H9 (cell line): ENCODE measurements at regions not wholly inside any gene's neighbourhood (a gene's known extent, or its start where the extent isn't known, plus 50 kb on each side); places are given as distances from the start of the nearest gene placed in this dataset.

Experiments used
- DNase-seq: peaks from one replicate; pipeline ENCODE4 v3.0.0-alpha.2; 2017
- H2AFZ ChIP-seq: one replicate; pipeline ENCODE4 v1.6.1; 2013; ENCODE audit warnings: mild to moderate bottlenecking, low read length, control low read depth, moderate library complexity
- H2AK5ac ChIP-seq: 2 replicates; pipeline ENCODE4 v1.6.1; 2013; ENCODE audit warnings: low read length, control low read depth, mixed read lengths; ENCODE audit not compliant: insufficient read length
- H2BK120ac ChIP-seq: one replicate; pipeline ENCODE4 v1.6.1; 2013; ENCODE audit warnings: low read depth, mild to moderate bottlenecking, low read length, control low read depth, inconsistent platforms; ENCODE audit not compliant: poor library complexity, severe bottlenecking
- H2BK12ac ChIP-seq: 2 replicates; pipeline ENCODE4 v1.6.1; 2013; ENCODE audit warnings: low read length, control low read depth, mixed read lengths, low read depth; ENCODE audit not compliant: insufficient read length
- H2BK15ac ChIP-seq: 2 replicates; pipeline ENCODE4 v1.6.1; 2013; ENCODE audit warnings: low read depth, low read length, control low read depth
- H2BK20ac ChIP-seq: one replicate; pipeline ENCODE4 v1.6.1; 2013; ENCODE audit warnings: low read depth, mild to moderate bottlenecking, low read length, control low read depth, inconsistent platforms; ENCODE audit not compliant: poor library complexity, severe bottlenecking
- H2BK5ac ChIP-seq: 2 replicates; pipeline ENCODE4 v1.6.1; 2013; ENCODE audit warnings: low read length, control low read depth, mixed read lengths; ENCODE audit not compliant: insufficient read length
- H3K14ac ChIP-seq: 2 replicates; pipeline ENCODE4 v1.6.1; 2013; ENCODE audit warnings: low read length, control low read depth; ENCODE audit not compliant: insufficient read depth
- H3K18ac ChIP-seq: 2 replicates; pipeline ENCODE4 v1.6.1; 2013; ENCODE audit warnings: low read depth, mild to moderate bottlenecking, mixed read lengths, low read length, control low read depth; ENCODE audit not compliant: insufficient read length
- H3K23ac ChIP-seq: 2 replicates; pipeline ENCODE4 v1.6.1; 2013; ENCODE audit warnings: low read length, control low read depth, mixed read lengths, low read depth; ENCODE audit not compliant: insufficient read length
- H3K23me2 ChIP-seq: 2 replicates; pipeline ENCODE4 v1.6.1; 2013; ENCODE audit warnings: low read depth, mild to moderate bottlenecking, mixed read lengths, low read length, control low read depth; ENCODE audit not compliant: insufficient read length, poor library complexity, severe bottlenecking
- H3K27ac ChIP-seq: 2 replicates; pipeline ENCODE4 v1.5.1; 2013; ENCODE audit warnings: low read length, control low read depth, mixed read lengths, low read depth; ENCODE audit not compliant: insufficient read length
- H3K27me3 ChIP-seq: 2 replicates; pipeline ENCODE4 v1.6.1; 2013; ENCODE audit warnings: low read length, control low read depth, inconsistent platforms; ENCODE audit not compliant: insufficient read depth
- H3K4ac ChIP-seq: 2 replicates; pipeline ENCODE4 v1.6.1; 2013; ENCODE audit warnings: low read depth, mild to moderate bottlenecking, control low read depth, inconsistent platforms, low read length, moderate library complexity
- H3K4me1 ChIP-seq: 2 replicates; pipeline ENCODE4 v1.6.1; 2013; ENCODE audit warnings: low read length, control low read depth, inconsistent platforms; ENCODE audit not compliant: insufficient read depth
- H3K4me2 ChIP-seq: 2 replicates; pipeline ENCODE4 v1.6.1; 2013; ENCODE audit warnings: low read length, control low read depth, mixed read lengths; ENCODE audit not compliant: insufficient read length, insufficient read depth
- H3K56ac ChIP-seq: 2 replicates; pipeline ENCODE4 v1.6.1; 2013; ENCODE audit warnings: low read depth, mild to moderate bottlenecking, mixed read lengths, low read length, control low read depth; ENCODE audit not compliant: insufficient read length
- H3K79me1 ChIP-seq: 2 replicates; pipeline ENCODE4 v1.6.1; 2013; ENCODE audit warnings: low read depth, mild to moderate bottlenecking, moderate library complexity, low read length, control low read depth, inconsistent platforms; ENCODE audit not compliant: insufficient read depth, poor library complexity, severe bottlenecking
- H3K79me2 ChIP-seq: 2 replicates; pipeline ENCODE4 v1.6.1; 2013; ENCODE audit warnings: low read length, control low read depth, inconsistent platforms; ENCODE audit not compliant: insufficient read depth
- H3K9ac ChIP-seq: 2 replicates; pipeline ENCODE4 v1.6.1; 2013; ENCODE audit warnings: low read length, control low read depth, mixed read lengths; ENCODE audit not compliant: insufficient read length; ENCODE audit errors: extremely low read depth
- H3K9me3 ChIP-seq: one replicate; pipeline ENCODE4 v1.6.1; 2013; ENCODE audit warnings: low read depth, low read length, inconsistent platforms; ENCODE audit not compliant: control insufficient read depth
- H3T11ph ChIP-seq: one replicate; pipeline ENCODE4 v1.6.1; 2013; ENCODE audit warnings: mild to moderate bottlenecking, low read length, control low read depth, inconsistent platforms
- H4K20me1 ChIP-seq: one replicate; pipeline ENCODE4 v1.6.1; 2013; ENCODE audit not compliant: control insufficient read depth, insufficient read length, insufficient read depth
- H4K5ac ChIP-seq: 2 replicates; pipeline ENCODE4 v1.6.1; 2013; ENCODE audit warnings: low read depth, mild to moderate bottlenecking, mixed read lengths, low read length, control low read depth; ENCODE audit not compliant: insufficient read length
- H4K8ac ChIP-seq: replicated peaks from 2 replicates; pipeline ENCODE4 v1.6.1; 2013; ENCODE audit warnings: low read length, control low read depth, mixed read lengths, low read depth; ENCODE audit not compliant: insufficient read length
- H4K91ac ChIP-seq: 2 replicates; pipeline ENCODE4 v1.6.1; 2013; ENCODE audit warnings: low read depth, mild to moderate bottlenecking, moderate library complexity, mixed read lengths, low read length, control low read depth; ENCODE audit not compliant: insufficient read length
- H3K27ac Mint-ChIP-seq, 3 experiments: 2 replicates in 2 of 3; 3 replicates in 1 of 3; pipeline ENCODE4 v1.8.0; 2020 to 2021; ENCODE audit warnings: mixed read lengths in 3 of 3, mild to moderate bottlenecking in 1 of 3, moderate library complexity in 1 of 3
- H3K27me3 Mint-ChIP-seq: 2 replicates; pipeline ENCODE4 v1.8.0; 2021; ENCODE audit warnings: low read depth, mild to moderate bottlenecking, moderate library complexity, mixed read lengths
- H3K36me3 Mint-ChIP-seq, 3 experiments: 2 replicates in 2 of 3; 3 replicates in 1 of 3; pipeline ENCODE4 v1.8.0; 2020 to 2021; ENCODE audit warnings: low read depth in 3 of 3, mixed read lengths in 3 of 3; ENCODE audit not compliant: insufficient read depth in 1 of 3
- H3K4me1 Mint-ChIP-seq, 2 experiments: 2 replicates each; pipeline ENCODE4 v1.8.0; 2020; ENCODE audit warnings: mixed read lengths in 2 of 2
- H3K4me3 Mint-ChIP-seq, 2 experiments: 2 replicates in 1 of 2; 3 replicates in 1 of 2; pipeline ENCODE4 v1.8.0; 2020 to 2021; ENCODE audit warnings: mild to moderate bottlenecking in 2 of 2, mixed read lengths in 2 of 2, moderate library complexity in 1 of 2
- H3K9me3 Mint-ChIP-seq, 2 experiments: 2 replicates in 1 of 2; 3 replicates in 1 of 2; pipeline ENCODE4 v1.8.0; 2020; ENCODE audit warnings: mild to moderate bottlenecking in 2 of 2, mixed read lengths in 2 of 2, moderate library complexity in 1 of 2
- WGBS: extraction: QIAGEN DNeasy Blood & Tissue Kit; methylation state at CpG from one replicate; pipeline ENCODE4 v1.1.7; 2013; ENCODE audit warnings: missing lambda C conversion rate, low lambda C conversion rate, mixed read lengths; ENCODE audit not compliant: insufficient read length; ENCODE audit errors: extremely low coverage; 5-methylcytosine and 5-hydroxymethylcytosine counted together
- TF ChIP-seq, protein P1 (sequence below): fragments of 200-600 bp; sonication (generic); conservative IDR thresholded peaks from 3 replicates; pipeline ENCODE4 v1.8.0; 2021; ENCODE audit warnings: antibody characterized with exemption, mild to moderate bottlenecking

DNA sequence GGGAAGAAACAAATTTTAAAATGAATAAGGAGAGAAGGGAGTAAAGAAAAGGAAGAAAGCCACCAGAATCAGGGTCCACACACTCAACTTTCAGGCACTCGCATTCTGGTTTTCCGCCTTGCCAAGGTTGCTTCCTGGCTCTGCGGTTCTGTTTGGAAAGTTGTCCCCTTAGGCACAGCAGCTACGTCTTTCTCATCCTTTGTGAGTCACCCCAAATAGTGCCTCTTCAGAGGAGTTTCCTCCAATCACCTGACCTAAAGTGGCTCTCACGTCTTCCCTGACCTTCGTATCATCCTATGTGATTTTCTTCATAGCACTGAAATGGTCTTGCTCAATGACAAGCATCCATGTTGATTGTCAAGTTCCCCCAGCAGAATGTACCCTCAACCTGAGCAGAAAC is 99.5 kb upstream of the TMCC3 start:
- Histone ChIP-seq H3K4me2 (no peak overlapping the region), H2BK20ac (no peak overlapping the region), H4K5ac (no peak overlapping the region), H3K18ac (no peak overlapping the region), H3K79me2 (no peaks in the 10 kb centered on the region), H3K9ac (no peak overlapping the region), H3K9me3 (no peaks in the 10 kb centered on the region), H3K4me1 (no peaks in the 10 kb centered on the region), H4K20me1 (no peaks in the 10 kb centered on the region), H4K91ac (no peak overlapping the region), H4K8ac (no peak overlapping the region), H3K23me2 (no peaks in the 10 kb centered on the region), H2BK5ac (no peak overlapping the region), H3T11ph (no peak overlapping the region), H2AK5ac (no peak overlapping the region), H2AFZ (no peak overlapping the region), H3K56ac (no peak overlapping the region), H3K14ac (no peak overlapping the region), H2BK12ac (no peak overlapping the region), H3K79me1 (no peaks in the 10 kb centered on the region), H2BK120ac (no peak overlapping the region), H3K23ac (no peak overlapping the region), H3K4ac (no peak overlapping the region), H3K27ac (no peak overlapping the region), H2BK15ac (no peak overlapping the region), H3K27me3 (no peaks in the 10 kb centered on the region)
- no peak for DNase-seq
- Mint-ChIP-seq H3K27me3 (peaks cover 1% of the 10 kb centered on the region), H3K36me3 (no peaks in the 10 kb centered on the region), H3K4me3 (no peak overlapping the region), H3K9me3 (no peaks in the 10 kb centered on the region), H3K4me1 (no peaks in the 10 kb centered on the region), H3K27ac (no peak overlapping the region)
- no CpG with 5 or more reads among the region's 6 CpGs for WGBS
- TF ChIP-seq, protein P1, sequence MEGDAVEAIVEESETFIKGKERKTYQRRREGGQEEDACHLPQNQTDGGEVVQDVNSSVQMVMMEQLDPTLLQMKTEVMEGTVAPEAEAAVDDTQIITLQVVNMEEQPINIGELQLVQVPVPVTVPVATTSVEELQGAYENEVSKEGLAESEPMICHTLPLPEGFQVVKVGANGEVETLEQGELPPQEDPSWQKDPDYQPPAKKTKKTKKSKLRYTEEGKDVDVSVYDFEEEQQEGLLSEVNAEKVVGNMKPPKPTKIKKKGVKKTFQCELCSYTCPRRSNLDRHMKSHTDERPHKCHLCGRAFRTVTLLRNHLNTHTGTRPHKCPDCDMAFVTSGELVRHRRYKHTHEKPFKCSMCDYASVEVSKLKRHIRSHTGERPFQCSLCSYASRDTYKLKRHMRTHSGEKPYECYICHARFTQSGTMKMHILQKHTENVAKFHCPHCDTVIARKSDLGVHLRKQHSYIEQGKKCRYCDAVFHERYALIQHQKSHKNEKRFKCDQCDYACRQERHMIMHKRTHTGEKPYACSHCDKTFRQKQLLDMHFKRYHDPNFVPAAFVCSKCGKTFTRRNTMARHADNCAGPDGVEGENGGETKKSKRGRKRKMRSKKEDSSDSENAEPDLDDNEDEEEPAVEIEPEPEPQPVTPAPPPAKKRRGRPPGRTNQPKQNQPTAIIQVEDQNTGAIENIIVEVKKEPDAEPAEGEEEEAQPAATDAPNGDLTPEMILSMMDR, result no peak
